Panc1 (cell line): ENCODE measurements at regions not wholly inside any gene's neighbourhood (a gene's known extent, or its start where the extent isn't known, plus 50 kb on each side); places are given as distances from the start of the nearest gene placed in this dataset.

Source experiments
- ATAC-seq: fragments of 200-7000 bp; cut with Tn5 transposase; 2 replicates; pipeline ENCODE4 v1.9.1; 2020; ENCODE audit warnings: mild to moderate bottlenecking, moderate library complexity
- BruUV-seq: library from RNA; stranded (reverse); fragments of 400-500 nt; replicated peaks from 2 replicates; lab custom pipeline; 2021; lab: Mats Ljungman, UMichigan
- CTCF ChIA-PET: fragments of 300-600 bp; sonication (Branson Sonifier 250); formaldehyde crosslinking; loops from one replicate; lab custom pipeline; 2022; ENCODE audit warnings: antibody characterized with exemption; lab: Charles Lee
- POLR2A ChIA-PET: fragments of 300-600 bp; sonication (Branson Sonifier 250); formaldehyde crosslinking; loops from one replicate; lab custom pipeline; 2022; ENCODE audit warnings: antibody characterized with exemption; lab: Charles Lee
- DNase-seq: peaks from one replicate; pipeline ENCODE4 v3.0.0-alpha.2; 2010; ENCODE audit warnings: low read depth, low spot score
- H3K27ac ChIP-seq: 2 replicates; pipeline ENCODE4 v1.5.1; 2011; ENCODE audit warnings: mild to moderate bottlenecking, low read length, inconsistent platforms
- H3K27me3 ChIP-seq: fragments of 200-500 bp; sonication (Bioruptor generic); 2 replicates; pipeline ENCODE4 v1.6.0; 2014; ENCODE audit warnings: low read length, inconsistent platforms; ENCODE audit not compliant: control insufficient read depth, insufficient read depth
- H3K36me3 ChIP-seq: fragments of 200-500 bp; sonication (Bioruptor generic); 2 replicates; pipeline ENCODE4 v1.5.1; 2014; ENCODE audit warnings: inconsistent platforms, mild to moderate bottlenecking, low read length, moderate library complexity; ENCODE audit not compliant: control insufficient read depth, insufficient read depth
- H3K4me1 ChIP-seq: 2 replicates; pipeline ENCODE4 v1.5.1; 2011; ENCODE audit warnings: inconsistent platforms, mild to moderate bottlenecking, low read length, moderate library complexity; ENCODE audit not compliant: control insufficient read depth, insufficient read depth
- H3K4me3 ChIP-seq, 2 experiments: 2 replicates each; pipeline ENCODE4 v1.5.1; 2011 to 2012; ENCODE audit warnings: low read depth in 2 of 2, low read length in 2 of 2, mild to moderate bottlenecking in 2 of 2, inconsistent platforms in 1 of 2, moderate library complexity in 1 of 2
- H3K9me3 ChIP-seq: fragments of 200-500 bp; sonication (Bioruptor generic); 2 replicates; pipeline ENCODE4 v1.5.1; 2014; ENCODE audit warnings: low read depth, mild to moderate bottlenecking, inconsistent platforms, low read length, moderate library complexity; ENCODE audit not compliant: control insufficient read depth, insufficient read depth
- POLR2AphosphoS5 ChIP-seq: IDR thresholded peaks from 2 replicates; pipeline ENCODE4 v1.6.1; 2012; ENCODE audit warnings: mild to moderate bottlenecking, low read depth, low read length, moderate library complexity
- SIN3A ChIP-seq: IDR thresholded peaks from 2 replicates; pipeline ENCODE4 v1.6.1; 2012; ENCODE audit warnings: low read depth, mild to moderate bottlenecking, low read length, moderate library complexity, borderline replicate concordance; ENCODE audit not compliant: insufficient read depth
- TCF7L2 ChIP-seq: IDR thresholded peaks from 2 replicates; pipeline ENCODE4 v1.6.1; 2011; ENCODE audit warnings: mild to moderate bottlenecking, low read depth, low read length, inconsistent platforms
- in situ Hi-C: cut with HindIII; loops from 2 replicates; pipeline ENCODE4 v1.10.0; 2016; ENCODE audit warnings: low sequenced_read_pairs, low pct_unique_long_range_greater_than_20kb
- intact Hi-C: fragments of 100-400 bp; cut with micrococcal nuclease; formaldehyde crosslinking; loops from one replicate; pipeline ENCODE4 v1.10.0; 2022; ENCODE audit not compliant: unreplicated experiment
- TF ChIP-seq, protein P1 (sequence below): fragments of 450-650 bp; IDR thresholded peaks from 2 replicates; pipeline ENCODE4 v1.5.1; 2017; ENCODE audit warnings: mild to moderate bottlenecking
- TF ChIP-seq, protein P2 (sequence below), 2 experiments: IDR thresholded peaks; 2 replicates each; pipeline ENCODE4 v1.6.1; 2011 to 2012; ENCODE audit warnings: low read depth in 2 of 2, control low read depth in 1 of 2, low read length in 1 of 2, mild to moderate bottlenecking in 1 of 2, moderate library complexity in 1 of 2; ENCODE audit not compliant: insufficient read depth in 1 of 2

DNA sequence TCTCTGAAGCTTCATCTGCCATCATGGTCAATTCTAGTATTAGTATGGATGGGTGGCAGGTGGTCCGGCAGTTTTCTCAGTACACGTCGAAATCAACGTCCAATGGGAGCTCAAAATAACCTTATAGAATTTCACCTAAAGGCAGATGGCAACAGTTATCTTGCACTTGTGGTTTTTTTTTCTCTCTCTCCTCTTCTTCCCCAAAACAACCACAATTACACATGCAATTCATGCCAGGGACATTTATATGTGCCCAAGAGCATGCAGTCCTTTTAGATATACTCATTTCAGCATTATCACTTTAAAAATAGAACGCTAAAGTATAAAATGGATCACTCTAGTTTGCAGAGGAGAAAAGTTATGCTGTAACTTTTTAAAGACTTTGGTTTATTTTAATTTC is 1428.9 kb upstream of the WWC1 start:
- Histone ChIP-seq H3K36me3 (no peaks in the 10 kb centered on the region), H3K4me3 (no peak overlapping the region), H3K27me3 (no peaks in the 10 kb centered on the region), H3K4me1 (no peaks in the 10 kb centered on the region), H3K27ac (no peak overlapping the region), H3K9me3 (no peaks in the 10 kb centered on the region)
- BruUV-seq: no TSS peak
- intact Hi-C loops (no loop called here), in situ Hi-C loops (no loop called here)
- CTCF ChIA-PET: no interaction called here
- POLR2A ChIA-PET: no interaction called here
- no peak for ATAC-seq
- no peak for DNase-seq
- TF ChIP-seq, protein P1, sequence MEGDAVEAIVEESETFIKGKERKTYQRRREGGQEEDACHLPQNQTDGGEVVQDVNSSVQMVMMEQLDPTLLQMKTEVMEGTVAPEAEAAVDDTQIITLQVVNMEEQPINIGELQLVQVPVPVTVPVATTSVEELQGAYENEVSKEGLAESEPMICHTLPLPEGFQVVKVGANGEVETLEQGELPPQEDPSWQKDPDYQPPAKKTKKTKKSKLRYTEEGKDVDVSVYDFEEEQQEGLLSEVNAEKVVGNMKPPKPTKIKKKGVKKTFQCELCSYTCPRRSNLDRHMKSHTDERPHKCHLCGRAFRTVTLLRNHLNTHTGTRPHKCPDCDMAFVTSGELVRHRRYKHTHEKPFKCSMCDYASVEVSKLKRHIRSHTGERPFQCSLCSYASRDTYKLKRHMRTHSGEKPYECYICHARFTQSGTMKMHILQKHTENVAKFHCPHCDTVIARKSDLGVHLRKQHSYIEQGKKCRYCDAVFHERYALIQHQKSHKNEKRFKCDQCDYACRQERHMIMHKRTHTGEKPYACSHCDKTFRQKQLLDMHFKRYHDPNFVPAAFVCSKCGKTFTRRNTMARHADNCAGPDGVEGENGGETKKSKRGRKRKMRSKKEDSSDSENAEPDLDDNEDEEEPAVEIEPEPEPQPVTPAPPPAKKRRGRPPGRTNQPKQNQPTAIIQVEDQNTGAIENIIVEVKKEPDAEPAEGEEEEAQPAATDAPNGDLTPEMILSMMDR: no peak
- TF ChIP-seq TCF7L2 (no peak), SIN3A (no peak), POLR2AphosphoS5 (no peak)
- TF ChIP-seq, protein P2, sequence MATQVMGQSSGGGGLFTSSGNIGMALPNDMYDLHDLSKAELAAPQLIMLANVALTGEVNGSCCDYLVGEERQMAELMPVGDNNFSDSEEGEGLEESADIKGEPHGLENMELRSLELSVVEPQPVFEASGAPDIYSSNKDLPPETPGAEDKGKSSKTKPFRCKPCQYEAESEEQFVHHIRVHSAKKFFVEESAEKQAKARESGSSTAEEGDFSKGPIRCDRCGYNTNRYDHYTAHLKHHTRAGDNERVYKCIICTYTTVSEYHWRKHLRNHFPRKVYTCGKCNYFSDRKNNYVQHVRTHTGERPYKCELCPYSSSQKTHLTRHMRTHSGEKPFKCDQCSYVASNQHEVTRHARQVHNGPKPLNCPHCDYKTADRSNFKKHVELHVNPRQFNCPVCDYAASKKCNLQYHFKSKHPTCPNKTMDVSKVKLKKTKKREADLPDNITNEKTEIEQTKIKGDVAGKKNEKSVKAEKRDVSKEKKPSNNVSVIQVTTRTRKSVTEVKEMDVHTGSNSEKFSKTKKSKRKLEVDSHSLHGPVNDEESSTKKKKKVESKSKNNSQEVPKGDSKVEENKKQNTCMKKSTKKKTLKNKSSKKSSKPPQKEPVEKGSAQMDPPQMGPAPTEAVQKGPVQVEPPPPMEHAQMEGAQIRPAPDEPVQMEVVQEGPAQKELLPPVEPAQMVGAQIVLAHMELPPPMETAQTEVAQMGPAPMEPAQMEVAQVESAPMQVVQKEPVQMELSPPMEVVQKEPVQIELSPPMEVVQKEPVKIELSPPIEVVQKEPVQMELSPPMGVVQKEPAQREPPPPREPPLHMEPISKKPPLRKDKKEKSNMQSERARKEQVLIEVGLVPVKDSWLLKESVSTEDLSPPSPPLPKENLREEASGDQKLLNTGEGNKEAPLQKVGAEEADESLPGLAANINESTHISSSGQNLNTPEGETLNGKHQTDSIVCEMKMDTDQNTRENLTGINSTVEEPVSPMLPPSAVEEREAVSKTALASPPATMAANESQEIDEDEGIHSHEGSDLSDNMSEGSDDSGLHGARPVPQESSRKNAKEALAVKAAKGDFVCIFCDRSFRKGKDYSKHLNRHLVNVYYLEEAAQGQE (IDR thresholded peaks at IDR 0.05; ENCODE audit: insufficient read depth in 1 of 2, low read depth in 2 of 2, low read length in 1 of 2): no peak

DNA sequence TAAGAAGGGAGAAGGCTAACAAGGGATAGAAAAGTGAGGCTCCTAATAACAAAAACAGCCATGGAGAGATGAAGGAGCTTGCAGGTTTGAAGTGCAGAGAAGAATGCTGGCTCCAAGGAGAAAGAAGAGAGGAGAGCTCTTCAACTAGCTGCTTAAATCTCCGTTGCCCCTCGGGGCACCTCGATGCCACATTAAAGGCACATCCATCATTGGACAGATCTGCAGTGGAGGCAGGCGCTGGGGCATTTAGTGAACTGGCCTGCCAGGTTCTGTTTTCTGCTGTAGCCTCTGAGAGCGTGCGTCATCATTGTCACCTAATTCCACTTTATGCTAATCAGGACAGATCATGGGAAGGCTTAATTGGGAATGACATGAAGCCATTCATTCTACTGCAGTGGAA is 1426.2 kb upstream of the WWC1 start:
- POLR2A ChIA-PET: no interaction called here
- no peak for DNase-seq
- no peaks in the 10 kb centered on the region for H3K36me3 ChIP-seq

More for the DNA sequence above, 1426.2 kb upstream of the WWC1 start:
- no peaks in the 10 kb centered on the region for H3K9me3 ChIP-seq
- no peaks in the 10 kb centered on the region for H3K27me3 ChIP-seq
- intact Hi-C loops: no loop called here
- no peak overlapping the region for H3K4me3 ChIP-seq
- CTCF ChIA-PET: no interaction called here
- TF ChIP-seq POLR2AphosphoS5: no peak
- TF ChIP-seq, protein P2 (IDR thresholded peaks at IDR 0.05; ENCODE audit: insufficient read depth in 1 of 2, low read depth in 2 of 2, low read length in 1 of 2): no peak
- no peak for TF ChIP-seq TCF7L2
- TF ChIP-seq SIN3A: no peak
- TF ChIP-seq, protein P1: no peak
- ATAC-seq: no peak
- H3K4me1 ChIP-seq: no peaks in the 10 kb centered on the region
- in situ Hi-C loops: no loop called here
- no peak overlapping the region for H3K27ac ChIP-seq
- BruUV-seq: no TSS peak
